Suprapubic skin (tissue), 3 donors: ENCODE measurements at regions not wholly inside any gene's neighbourhood (a gene's known extent, or its start where the extent isn't known, plus 50 kb on each side); places are given as distances from the start of the nearest gene placed in this dataset.

ENCODE experiments used
- CTCF ChIP-seq, 2 donors: fragments of 200-600 bp in 1 of 2; fragments of 450-650 bp in 1 of 2; sonication (generic) in 1 of 2; IDR thresholded peaks; one replicate each; pipeline ENCODE4 v1.5.1; 2016 to 2019; ENCODE audit warnings: antibody characterized with exemption in 2 of 2, mild to moderate bottlenecking in 1 of 2, moderate library complexity in 1 of 2
- POLR2AphosphoS5 ChIP-seq, 3 donors: sonication (generic); formaldehyde crosslinking; IDR thresholded peaks; one replicate each; pipeline ENCODE4 v1.6.1; 2017; ENCODE audit warnings: antibody characterized with exemption in 3 of 3

DNA sequence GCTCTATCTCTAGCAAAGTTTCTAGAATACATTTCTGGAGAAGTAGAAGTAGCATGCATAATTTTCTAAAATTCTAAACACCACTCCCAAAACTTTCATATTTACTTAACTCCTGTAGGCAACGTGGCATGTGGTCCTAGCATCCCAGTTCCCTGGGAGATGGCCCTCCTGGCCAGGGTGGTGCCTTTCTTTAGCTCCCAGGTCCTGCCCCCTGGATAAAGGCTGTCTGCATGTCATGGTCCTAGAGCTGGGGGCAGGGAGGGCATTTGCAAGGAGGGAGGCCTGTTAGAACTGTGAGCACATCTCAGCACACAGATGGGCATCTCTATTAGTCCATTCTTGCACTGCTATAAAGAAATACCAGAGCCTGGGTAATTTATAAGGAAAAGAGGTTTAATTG, 485.6 kb upstream of the SULF2 start:
- no peak for TF ChIP-seq CTCF (IDR thresholded peaks at IDR 0.05)
- no peak for TF ChIP-seq POLR2AphosphoS5 (IDR thresholded peaks at IDR 0.05)
